Amniotic epithelial cell (primary cell): ENCODE measurements at regions not wholly inside any gene's neighbourhood (a gene's known extent, or its start where the extent isn't known, plus 50 kb on each side); places are given as distances from the start of the nearest gene placed in this dataset.

Source experiments
- DNase-seq: peaks from one replicate; pipeline ENCODE4 v3.0.0-alpha.2; 2010; ENCODE audit warnings: low read depth

DNA sequence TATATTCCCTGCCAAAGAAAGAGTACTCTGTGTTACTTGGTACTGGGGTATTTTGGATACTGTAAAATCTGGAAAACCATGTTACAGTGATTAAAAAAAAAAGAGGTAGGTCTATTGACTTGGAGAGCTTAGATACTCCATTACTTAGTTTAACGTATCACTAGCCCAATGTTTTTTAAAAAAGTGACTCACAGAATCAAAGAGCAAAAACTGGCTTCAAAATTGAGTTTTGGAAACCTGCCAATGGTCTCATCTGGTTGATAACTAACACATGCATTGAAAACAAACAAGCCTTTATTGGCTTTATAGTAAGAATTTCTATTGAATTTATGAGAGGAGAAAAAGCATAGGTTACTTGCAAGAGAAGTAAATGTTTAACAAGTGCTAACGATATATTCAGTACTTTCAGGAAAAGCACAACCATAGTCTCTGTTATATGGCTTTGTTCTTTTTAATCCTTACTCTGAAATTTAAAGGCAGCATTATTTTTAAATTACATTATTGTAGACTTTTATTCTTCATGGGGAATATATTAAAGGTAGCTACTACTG, 563.3 kb upstream of the SORCS1 start:
- DNase-seq, result no peak

DNA sequence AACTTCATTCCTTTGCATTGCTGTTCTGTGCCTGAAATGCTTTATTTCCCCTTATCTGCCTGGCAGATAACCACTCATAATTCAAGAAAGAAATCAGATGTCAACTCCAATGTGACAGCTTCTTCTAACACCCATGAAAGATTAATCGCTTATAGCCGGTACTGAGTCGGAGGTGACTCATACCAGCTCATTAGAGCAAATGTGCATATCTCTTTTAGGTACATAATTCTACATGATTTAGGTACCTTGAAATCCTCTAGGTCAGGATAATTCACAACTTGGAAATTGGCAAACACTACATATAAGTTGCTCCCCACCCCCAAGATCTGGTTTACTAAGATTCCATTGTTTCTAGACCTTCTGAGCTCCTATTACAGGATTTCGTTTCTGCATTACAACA, 554.4 kb upstream of the SORCS1 start:
- peak; percentile 7 for DNase-seq

DNA sequence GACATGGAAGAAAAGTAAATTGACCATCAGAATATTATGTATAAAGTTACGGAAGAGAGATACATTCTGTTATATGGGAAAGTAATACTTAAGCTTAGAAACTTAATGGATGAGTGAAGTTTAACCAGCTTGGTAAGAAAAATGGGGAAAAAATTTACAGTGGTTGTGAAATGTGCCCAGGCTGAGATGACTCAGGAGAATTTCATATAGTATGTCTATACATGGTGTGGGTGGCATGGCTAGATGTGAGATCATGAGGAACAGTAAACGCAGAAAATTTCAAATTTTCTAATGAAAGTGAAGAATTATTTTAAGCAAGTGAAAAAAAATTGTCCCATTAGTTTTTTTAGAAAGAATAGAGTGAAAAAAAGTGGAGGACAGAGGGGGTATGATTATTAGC, 552.5 kb upstream of the SORCS1 start:
- DNase-seq, result no peak

DNA sequence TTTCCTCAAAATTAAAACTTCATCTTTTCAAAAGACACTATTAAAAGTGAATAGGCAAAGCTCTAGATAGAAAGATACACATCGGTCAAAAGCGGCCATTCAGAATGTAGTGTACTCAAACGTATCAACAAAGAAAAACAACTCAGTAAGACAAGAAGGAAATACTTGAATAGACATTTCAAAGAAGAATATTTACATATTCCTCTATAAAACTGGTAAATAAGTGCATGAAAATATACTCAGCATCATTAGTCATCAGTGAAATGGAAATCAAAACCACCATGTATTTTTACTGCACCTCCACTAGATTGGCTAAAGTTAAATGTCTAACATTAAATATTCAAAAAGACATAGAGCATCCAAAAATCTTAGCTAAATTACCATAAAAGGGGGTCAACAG, 551.1 kb upstream of the SORCS1 start:
- DNase-seq, result no peak

- DNase-seq, result no peak
Measured at GRCh38 chr10:107708981-107709380, 544.5 kb upstream of the SORCS1 start.

DNA sequence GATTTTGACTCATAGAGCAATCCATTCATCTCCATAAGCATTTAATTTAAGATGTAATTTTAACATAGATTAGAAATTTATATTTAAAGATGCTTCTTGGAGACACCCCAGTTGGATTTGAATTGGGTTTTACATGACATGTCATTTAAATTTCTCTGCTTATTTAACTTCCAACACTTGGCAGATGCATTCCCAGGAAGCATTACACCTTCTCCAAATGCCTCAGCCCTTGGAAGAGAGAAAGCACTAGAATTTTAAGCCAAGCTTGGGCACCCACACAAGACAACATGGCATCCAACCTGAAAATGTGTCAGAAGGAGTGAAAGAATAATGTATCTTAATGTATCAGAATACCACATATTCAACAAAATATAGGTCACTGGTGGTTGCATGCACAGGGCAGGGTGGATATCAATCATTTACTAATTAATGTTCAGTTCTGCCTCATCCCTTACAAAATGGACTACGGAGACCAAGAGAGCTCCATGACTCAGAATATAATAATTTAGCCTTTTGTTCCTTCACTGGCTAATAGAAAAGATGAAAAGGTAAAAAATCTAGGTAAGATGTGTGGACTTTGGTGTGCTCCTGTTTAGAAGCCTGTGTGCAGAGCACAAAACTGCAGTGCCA, 541.7 kb upstream of the SORCS1 start:
- DNase-seq, result no peak

DNA sequence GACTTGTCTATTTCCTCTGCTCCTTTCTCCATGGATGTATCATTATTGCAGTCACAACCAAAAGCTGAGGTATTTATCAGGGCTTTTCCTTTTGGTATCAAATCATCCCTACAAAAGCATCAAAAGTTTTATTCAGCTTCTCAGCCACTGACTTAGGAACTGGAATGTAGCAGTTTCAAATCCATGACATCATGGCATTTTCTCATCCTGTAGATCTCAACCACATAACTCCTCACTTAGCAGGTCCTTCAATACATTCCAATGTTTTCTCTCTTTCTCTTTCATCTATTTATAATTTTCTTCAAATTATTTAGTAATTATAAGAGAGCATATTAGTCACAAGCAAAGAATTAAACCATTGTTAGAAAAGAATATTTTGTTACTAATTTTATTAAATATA, 537.4 kb upstream of the SORCS1 start:
- no peak for DNase-seq

DNA sequence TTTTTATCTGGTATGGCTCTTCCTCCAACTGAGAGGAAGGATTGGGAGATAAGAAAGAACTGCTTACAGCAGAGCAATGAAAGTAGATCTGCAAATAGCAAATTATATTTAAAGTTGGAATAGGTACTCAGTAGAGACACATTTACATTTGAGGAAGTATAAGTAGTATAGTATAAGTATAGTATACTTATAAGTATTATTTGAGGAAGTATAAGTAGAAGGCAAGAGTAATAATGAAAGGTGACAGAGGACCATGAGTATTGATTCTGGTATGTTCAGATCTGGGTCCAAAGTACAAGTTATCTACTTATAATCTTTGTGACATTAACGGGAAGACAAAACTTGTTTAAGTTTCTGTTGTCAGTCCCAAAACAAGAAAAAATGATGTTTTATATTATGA, 527.6 kb upstream of the SORCS1 start:
- DNase-seq, result no peak

- DNase-seq, result no peak
Measured at GRCh38 chr10:107689323-107689722, 524.8 kb upstream of the SORCS1 start.

- no peak for DNase-seq
Measured at GRCh38 chr10:107687701-107688100, 523.2 kb upstream of the SORCS1 start.

DNA sequence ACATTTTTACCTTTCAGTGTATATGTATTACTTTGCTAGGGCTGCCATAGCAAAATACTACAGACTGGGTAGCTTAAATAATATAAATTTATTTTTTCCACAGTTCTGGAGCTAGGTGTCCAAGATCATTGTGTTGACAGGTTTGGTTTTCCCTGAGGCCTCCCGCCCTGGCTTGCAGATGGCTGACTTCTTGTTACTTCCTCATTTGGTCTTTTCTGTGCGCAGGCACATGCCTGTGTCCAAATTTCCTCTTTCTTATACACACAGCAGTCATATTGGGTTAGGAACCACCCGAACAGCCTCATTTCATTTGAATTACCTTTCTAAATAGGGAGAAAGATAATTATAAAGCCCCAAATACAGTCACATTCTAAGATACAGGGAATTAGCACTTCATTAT, 521.6 kb upstream of the SORCS1 start:
- no peak for DNase-seq

GRCh38 chr10:107671960-107672359, 507.5 kb upstream of the SORCS1 start:
- DNase-seq, result no peak

- DNase-seq, result no peak
Measured at GRCh38 chr10:107666214-107666613, 501.7 kb upstream of the SORCS1 start.

- DNase-seq, result no peak
Measured at GRCh38 chr10:107665459-107665858, 501.0 kb upstream of the SORCS1 start.

- no peak for DNase-seq
Measured at GRCh38 chr10:107657851-107658250, 493.3 kb upstream of the SORCS1 start.

DNA sequence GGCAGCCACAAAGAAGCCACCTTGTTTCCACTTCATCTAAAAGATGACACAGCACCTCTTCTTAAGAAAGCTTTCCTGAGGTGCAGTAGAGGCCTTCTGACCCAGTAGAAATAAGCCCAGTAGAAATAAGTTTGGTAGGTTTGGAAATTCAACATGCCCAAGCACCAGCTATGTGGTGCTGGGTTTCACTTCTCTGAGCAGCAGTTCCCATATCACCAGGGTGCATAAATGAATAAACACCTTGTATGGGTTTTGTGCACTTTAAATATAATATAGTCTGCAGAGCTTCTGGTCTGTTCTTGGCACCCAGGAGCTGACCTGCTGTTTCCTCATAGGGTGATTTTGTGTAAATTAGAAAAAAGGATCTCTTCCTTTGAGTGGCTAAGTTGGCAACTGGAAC, 492.4 kb upstream of the SORCS1 start:
- DNase-seq, result no peak

DNA sequence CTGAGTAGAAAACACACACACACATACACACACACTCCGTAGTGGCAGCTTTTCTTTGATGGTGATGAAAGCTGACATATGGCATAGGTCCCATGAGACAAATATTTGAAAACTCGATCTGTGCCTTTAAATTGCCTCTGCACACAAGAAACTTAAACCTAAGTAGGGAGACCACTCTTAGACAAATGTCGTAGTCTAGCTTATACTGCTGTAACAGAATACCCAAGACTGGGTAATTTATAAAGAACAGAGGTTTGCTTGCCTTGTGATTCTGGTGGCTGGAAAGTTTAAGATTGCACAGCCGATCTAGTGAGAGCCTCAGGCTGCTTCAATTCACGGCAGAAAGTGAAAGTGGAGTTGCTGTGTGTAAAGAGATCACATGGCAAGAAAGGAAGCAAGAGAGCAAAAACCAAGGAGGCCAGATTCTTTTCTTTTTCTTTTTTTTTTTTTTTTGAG, 489.4 kb upstream of the SORCS1 start:
- peak; percentile 39 for DNase-seq

- DNase-seq, result no peak
Measured at GRCh38 chr10:107650939-107651338, 486.4 kb upstream of the SORCS1 start.

DNA sequence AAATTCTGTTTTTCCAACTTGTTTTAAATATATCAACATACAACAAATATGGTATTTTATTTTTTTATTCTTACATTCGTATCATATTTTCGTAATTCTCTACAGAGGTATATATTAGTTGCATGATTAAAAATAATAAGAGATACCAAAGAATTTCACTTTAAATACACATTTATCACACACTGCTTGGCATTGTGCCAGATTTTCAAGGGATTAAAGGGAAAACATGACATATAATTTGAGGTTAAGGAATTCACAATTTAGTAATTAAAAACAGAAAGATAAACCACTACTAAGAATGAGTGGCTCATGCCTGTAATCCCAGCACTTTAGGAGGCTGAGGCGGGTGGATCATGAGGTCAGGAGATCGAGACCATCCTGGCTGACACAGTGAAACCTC, 484.7 kb upstream of the SORCS1 start:
- no peak for DNase-seq

GRCh38 chr10:107647462-107647861, 483.0 kb upstream of the SORCS1 start:
- DNase-seq, result no peak

DNA sequence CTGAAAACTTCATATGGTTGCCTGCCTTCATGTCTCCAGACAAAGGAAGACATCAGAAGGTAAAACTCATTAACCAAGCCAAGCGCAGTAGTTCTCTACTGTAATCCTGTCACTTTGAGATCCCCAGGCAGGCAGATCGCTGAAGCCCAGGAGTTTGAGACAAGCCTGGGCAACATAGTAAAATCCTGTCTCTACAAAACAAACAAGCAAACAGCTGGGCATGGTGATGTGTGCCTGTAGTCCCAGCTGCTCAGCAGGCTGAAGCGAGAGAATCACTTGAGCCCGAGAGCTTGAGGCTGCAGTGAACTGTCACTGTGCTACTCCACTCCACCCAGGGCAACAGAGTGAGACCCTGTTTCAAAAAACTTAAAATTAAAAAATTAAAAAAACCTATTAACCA, 467.4 kb upstream of the SORCS1 start:
- no peak for DNase-seq

- DNase-seq, result no peak
Measured at GRCh38 chr10:107626862-107627261, 462.4 kb upstream of the SORCS1 start.

- no peak for DNase-seq
Measured at GRCh38 chr10:107623292-107623691, 458.8 kb upstream of the SORCS1 start.

DNA sequence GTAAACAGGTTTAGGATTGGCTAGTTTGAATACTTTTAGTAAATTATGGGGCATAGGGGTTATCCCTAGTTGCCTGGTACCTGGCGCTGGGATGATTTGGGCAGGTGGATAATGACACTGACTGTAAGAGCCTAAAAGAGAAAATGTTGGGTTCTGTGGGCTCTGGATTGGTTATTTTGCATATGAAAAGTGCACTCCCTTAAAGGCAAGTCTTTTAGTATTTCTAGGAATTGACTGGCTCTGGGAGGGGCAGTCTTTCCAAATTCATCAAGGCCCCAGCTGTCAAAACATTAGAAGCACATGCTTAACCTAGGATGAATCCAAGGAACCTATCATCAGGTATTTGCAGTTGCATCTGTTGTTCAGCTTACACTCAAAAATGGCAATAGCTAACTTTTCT, 454.6 kb upstream of the SORCS1 start:
- no peak for DNase-seq
